Upper lobe of left lung (tissue), 6 donors: ENCODE measurements at regions not wholly inside any gene's neighbourhood (a gene's known extent, or its start where the extent isn't known, plus 50 kb on each side); places are given as distances from the start of the nearest gene placed in this dataset.

Experiments used
- ATAC-seq, 2 donors: fragments of 200-7000 bp; cut with Tn5 transposase; one replicate each; pipeline ENCODE4 v1.9.1; 2022; ENCODE audit warnings: mild to moderate bottlenecking in 2 of 2, moderate library complexity in 2 of 2; ENCODE audit not compliant: low FRiP score in 2 of 2
- DNase-seq, 2 donors: peaks; one replicate each; pipeline ENCODE4 v3.0.0-alpha.2; 2019 to 2020
- H3K27ac ChIP-seq, 4 donors: fragments of 200-600 bp; sonication (generic); one replicate each; pipeline ENCODE4 v1.5.1; 2016 to 2019
- H3K27me3 ChIP-seq, 4 donors: fragments of 200-600 bp; sonication (generic); one replicate each; pipeline ENCODE4 v1.5.1; 2017 to 2019
- H3K36me3 ChIP-seq, 4 donors: fragments of 200-600 bp; sonication (generic); one replicate each; pipeline ENCODE4 v1.5.1; 2016 to 2019
- H3K4me1 ChIP-seq, 4 donors: fragments of 200-600 bp; sonication (generic); one replicate each; pipeline ENCODE4 v1.5.1; 2018 to 2019
- H3K4me3 ChIP-seq, 4 donors: fragments of 200-600 bp; sonication (generic); one replicate each; pipeline ENCODE4 v1.5.1; 2017 to 2019; ENCODE audit warnings: mild to moderate bottlenecking in 2 of 4, moderate library complexity in 1 of 4
- H3K9me3 ChIP-seq, 4 donors: fragments of 200-600 bp; sonication (generic); one replicate each; pipeline ENCODE4 v1.5.1; 2018 to 2019
- EP300 ChIP-seq, 4 donors: sonication (generic); formaldehyde crosslinking; IDR thresholded peaks; one replicate each; pipeline ENCODE4 v1.5.1; 2017; ENCODE audit warnings: antibody characterized with exemption in 4 of 4, control low read depth in 2 of 4
- POLR2A ChIP-seq, 4 donors: fragments of 450-650 bp; IDR thresholded peaks; one replicate each; pipeline ENCODE4 v1.5.1; 2016 to 2017; ENCODE audit warnings: antibody characterized with exemption in 4 of 4, mild to moderate bottlenecking in 2 of 4
- POLR2AphosphoS5 ChIP-seq, 2 donors: sonication (generic); formaldehyde crosslinking; IDR thresholded peaks; one replicate each; pipeline ENCODE4 v1.5.1; 2017; ENCODE audit warnings: antibody characterized with exemption in 2 of 2
- WGBS, 2 donors: methylation state at CpG; one replicate each; pipeline ENCODE4 v1.1.5; 2017 to 2018; 5-methylcytosine and 5-hydroxymethylcytosine counted together
- TF ChIP-seq, protein P1 (sequence below), 6 experiments: fragments of 450-650 bp in 4 of 6; fragments of 200-600 bp in 2 of 6; sonication (generic) in 2 of 6; IDR thresholded peaks; one replicate each; pipeline ENCODE4 v1.5.1; 2016 to 2019; ENCODE audit warnings: antibody characterized with exemption in 6 of 6
- donor health status: DM: no; HTN: no; CAD: no; lungs with moderate emphysema.
- donor health status: DM: no; HTN: yes; CAD: no; lungs with severe emphysema.

DNA sequence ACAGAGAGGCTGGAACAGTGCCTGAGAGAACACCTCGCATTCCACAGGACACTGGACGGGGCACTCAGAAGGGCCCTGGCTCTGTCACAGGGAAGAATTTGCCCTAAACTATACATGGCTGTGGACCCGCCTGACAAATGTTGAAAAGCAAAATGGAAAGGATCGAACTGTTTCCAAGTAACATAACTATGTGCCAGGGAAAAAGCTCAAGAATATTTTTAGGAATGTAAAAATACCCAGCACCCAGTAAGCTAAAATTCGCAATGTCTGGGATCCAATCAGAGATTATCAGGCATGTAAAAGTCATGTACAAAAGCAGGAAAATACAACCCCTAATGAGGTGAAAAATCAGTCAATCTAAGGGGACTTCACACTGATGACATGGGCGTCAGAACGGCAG lies 215.9 kb downstream of the TTLL2 start:
- ATAC-seq (no peak), DNase-seq (no peak)
- no peak overlapping the region for H3K4me3 ChIP-seq
- H3K9me3 ChIP-seq, result no peaks in the 10 kb centered on the region
- H3K4me1 ChIP-seq, result peaks cover 0 to 9% (median 7%) of the 10 kb centered on the region in 4 donors
- TF ChIP-seq, protein P1, sequence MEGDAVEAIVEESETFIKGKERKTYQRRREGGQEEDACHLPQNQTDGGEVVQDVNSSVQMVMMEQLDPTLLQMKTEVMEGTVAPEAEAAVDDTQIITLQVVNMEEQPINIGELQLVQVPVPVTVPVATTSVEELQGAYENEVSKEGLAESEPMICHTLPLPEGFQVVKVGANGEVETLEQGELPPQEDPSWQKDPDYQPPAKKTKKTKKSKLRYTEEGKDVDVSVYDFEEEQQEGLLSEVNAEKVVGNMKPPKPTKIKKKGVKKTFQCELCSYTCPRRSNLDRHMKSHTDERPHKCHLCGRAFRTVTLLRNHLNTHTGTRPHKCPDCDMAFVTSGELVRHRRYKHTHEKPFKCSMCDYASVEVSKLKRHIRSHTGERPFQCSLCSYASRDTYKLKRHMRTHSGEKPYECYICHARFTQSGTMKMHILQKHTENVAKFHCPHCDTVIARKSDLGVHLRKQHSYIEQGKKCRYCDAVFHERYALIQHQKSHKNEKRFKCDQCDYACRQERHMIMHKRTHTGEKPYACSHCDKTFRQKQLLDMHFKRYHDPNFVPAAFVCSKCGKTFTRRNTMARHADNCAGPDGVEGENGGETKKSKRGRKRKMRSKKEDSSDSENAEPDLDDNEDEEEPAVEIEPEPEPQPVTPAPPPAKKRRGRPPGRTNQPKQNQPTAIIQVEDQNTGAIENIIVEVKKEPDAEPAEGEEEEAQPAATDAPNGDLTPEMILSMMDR (IDR thresholded peaks at IDR 0.05), result no peak
- no peak for TF ChIP-seq POLR2A (IDR thresholded peaks at IDR 0.05)
- no peak for TF ChIP-seq EP300 (IDR thresholded peaks at IDR 0.05)
- TF ChIP-seq POLR2AphosphoS5 (IDR thresholded peaks at IDR 0.05), result no peak
- H3K36me3 ChIP-seq, result no peaks in the 10 kb centered on the region
- H3K27me3 ChIP-seq, result no peaks in the 10 kb centered on the region
- no peak overlapping the region for H3K27ac ChIP-seq
- WGBS, 2 donors, result 78 to 91% methylated on average over 7 of the region's 7 CpGs

- WGBS, 2 donors, result 93 to 94% methylated on average over 6 of the region's 6 CpGs
- H3K27me3 ChIP-seq, result no peaks in the 10 kb centered on the region
- ATAC-seq, result no peak
- no peak overlapping the region for H3K27ac ChIP-seq
- DNase-seq, result no peak
- no peak overlapping the region for H3K4me3 ChIP-seq
- TF ChIP-seq POLR2AphosphoS5 (IDR thresholded peaks at IDR 0.05) (no peak), POLR2A (IDR thresholded peaks at IDR 0.05) (no peak), EP300 (IDR thresholded peaks at IDR 0.05) (no peak)
- TF ChIP-seq, protein P1 (IDR thresholded peaks at IDR 0.05), result no peak
- H3K4me1 ChIP-seq, result peaks cover 5 to 9% (median 7%) of the 10 kb centered on the region in 4 donors
- no peaks in the 10 kb centered on the region for H3K36me3 ChIP-seq
- no peaks in the 10 kb centered on the region for H3K9me3 ChIP-seq
Observed at GRCh38 chr6:167541544-167541943, 216.7 kb downstream of the TTLL2 start.

- Histone ChIP-seq H3K9me3 (no peaks in the 10 kb centered on the region), H3K27me3 (no peaks in the 10 kb centered on the region), H3K27ac (peak overlapping the region; percentile 17 to 76 (median 54)), H3K36me3 (no peaks in the 10 kb centered on the region), H3K4me1 (peaks cover 5 to 12% (median 7%) of the 10 kb centered on the region in 4 donors), H3K4me3 (no peak overlapping the region)
- ATAC-seq (peak; percentile 27 to 86), DNase-seq (no peak)
- no peak for TF ChIP-seq EP300 (IDR thresholded peaks at IDR 0.05)
- TF ChIP-seq POLR2A (IDR thresholded peaks at IDR 0.05), result no peak
- TF ChIP-seq, protein P1 (IDR thresholded peaks at IDR 0.05), result no peak
- no peak for TF ChIP-seq POLR2AphosphoS5 (IDR thresholded peaks at IDR 0.05)
- 56 to 57% methylated on average over 16 of the region's 16 CpGs for WGBS, 2 donors
Observed at GRCh38 chr6:167543602-167544497, 219.0 kb downstream of the TTLL2 start.

GRCh38 chr6:167546611-167547327 lies 221.9 kb downstream of the TTLL2 start:
- Histone ChIP-seq H3K4me3 (no peak overlapping the region), H3K27ac (peak overlapping the region in 1 of 4 donors; percentile 46), H3K9me3 (no peaks in the 10 kb centered on the region), H3K4me1 (peaks cover 23 to 28% (median 24%) of the 10 kb centered on the region in 4 donors), H3K27me3 (no peaks in the 10 kb centered on the region), H3K36me3 (no peaks in the 10 kb centered on the region)
- ATAC-seq, result peak in 1 of 2 donors; percentile 54
- no peak for TF ChIP-seq EP300 (IDR thresholded peaks at IDR 0.05)
- no peak for TF ChIP-seq POLR2A (IDR thresholded peaks at IDR 0.05)
- TF ChIP-seq, protein P1 (IDR thresholded peaks at IDR 0.05), result no peak
- no peak for TF ChIP-seq POLR2AphosphoS5 (IDR thresholded peaks at IDR 0.05)
- 73 to 85% methylated on average over 18 to 32 of the region's 32 CpGs for WGBS, 2 donors
- peak in 1 of 2 donors; percentile 51 for DNase-seq
